ENCODE measurements at regions not wholly inside any gene's neighbourhood (a gene's known extent, or its start where the extent isn't known, plus 50 kb on each side); places are given as distances from the start of the nearest gene placed in this dataset.

DNA sequence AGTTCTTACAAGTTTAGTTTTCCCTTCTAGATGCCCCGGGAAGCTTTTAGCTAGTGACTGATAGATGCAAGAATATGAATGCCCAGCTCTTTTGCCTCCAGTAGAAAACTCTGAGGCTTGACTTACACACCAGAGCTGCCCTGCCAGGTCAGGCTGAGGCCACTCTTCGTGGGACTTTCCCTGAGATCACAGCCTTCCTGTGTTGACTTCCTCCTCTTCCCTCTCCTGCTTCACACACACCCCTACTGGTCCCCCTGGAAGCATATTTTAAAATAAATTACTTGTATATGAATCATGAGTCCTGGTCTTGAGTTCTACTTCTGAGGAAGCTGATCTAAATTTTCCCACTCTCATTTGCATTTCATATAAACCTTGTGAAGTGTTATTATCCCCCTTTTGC lies 413.7 kb downstream of the PDCD6IP start:
- TF ChIP-seq, protein P1, sequence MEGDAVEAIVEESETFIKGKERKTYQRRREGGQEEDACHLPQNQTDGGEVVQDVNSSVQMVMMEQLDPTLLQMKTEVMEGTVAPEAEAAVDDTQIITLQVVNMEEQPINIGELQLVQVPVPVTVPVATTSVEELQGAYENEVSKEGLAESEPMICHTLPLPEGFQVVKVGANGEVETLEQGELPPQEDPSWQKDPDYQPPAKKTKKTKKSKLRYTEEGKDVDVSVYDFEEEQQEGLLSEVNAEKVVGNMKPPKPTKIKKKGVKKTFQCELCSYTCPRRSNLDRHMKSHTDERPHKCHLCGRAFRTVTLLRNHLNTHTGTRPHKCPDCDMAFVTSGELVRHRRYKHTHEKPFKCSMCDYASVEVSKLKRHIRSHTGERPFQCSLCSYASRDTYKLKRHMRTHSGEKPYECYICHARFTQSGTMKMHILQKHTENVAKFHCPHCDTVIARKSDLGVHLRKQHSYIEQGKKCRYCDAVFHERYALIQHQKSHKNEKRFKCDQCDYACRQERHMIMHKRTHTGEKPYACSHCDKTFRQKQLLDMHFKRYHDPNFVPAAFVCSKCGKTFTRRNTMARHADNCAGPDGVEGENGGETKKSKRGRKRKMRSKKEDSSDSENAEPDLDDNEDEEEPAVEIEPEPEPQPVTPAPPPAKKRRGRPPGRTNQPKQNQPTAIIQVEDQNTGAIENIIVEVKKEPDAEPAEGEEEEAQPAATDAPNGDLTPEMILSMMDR (conservative IDR thresholded peaks at IDR 0.05; ENCODE audit: low read depth in 2 of 2) = no peak
- no peak for TF ChIP-seq EZH2phosphoT487 (IDR thresholded peaks at IDR 0.05; ENCODE audit: unreplicated experiment)
- TF ChIP-seq, protein P2, sequence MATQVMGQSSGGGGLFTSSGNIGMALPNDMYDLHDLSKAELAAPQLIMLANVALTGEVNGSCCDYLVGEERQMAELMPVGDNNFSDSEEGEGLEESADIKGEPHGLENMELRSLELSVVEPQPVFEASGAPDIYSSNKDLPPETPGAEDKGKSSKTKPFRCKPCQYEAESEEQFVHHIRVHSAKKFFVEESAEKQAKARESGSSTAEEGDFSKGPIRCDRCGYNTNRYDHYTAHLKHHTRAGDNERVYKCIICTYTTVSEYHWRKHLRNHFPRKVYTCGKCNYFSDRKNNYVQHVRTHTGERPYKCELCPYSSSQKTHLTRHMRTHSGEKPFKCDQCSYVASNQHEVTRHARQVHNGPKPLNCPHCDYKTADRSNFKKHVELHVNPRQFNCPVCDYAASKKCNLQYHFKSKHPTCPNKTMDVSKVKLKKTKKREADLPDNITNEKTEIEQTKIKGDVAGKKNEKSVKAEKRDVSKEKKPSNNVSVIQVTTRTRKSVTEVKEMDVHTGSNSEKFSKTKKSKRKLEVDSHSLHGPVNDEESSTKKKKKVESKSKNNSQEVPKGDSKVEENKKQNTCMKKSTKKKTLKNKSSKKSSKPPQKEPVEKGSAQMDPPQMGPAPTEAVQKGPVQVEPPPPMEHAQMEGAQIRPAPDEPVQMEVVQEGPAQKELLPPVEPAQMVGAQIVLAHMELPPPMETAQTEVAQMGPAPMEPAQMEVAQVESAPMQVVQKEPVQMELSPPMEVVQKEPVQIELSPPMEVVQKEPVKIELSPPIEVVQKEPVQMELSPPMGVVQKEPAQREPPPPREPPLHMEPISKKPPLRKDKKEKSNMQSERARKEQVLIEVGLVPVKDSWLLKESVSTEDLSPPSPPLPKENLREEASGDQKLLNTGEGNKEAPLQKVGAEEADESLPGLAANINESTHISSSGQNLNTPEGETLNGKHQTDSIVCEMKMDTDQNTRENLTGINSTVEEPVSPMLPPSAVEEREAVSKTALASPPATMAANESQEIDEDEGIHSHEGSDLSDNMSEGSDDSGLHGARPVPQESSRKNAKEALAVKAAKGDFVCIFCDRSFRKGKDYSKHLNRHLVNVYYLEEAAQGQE (IDR thresholded peaks at IDR 0.05; ENCODE audit: unreplicated experiment) = no peak
- TF ChIP-seq EZH2 (IDR thresholded peaks at IDR 0.05; ENCODE audit: low read depth, unreplicated experiment) = no peak
- TF ChIP-seq POLR2AphosphoS5 (IDR thresholded peaks at IDR 0.05; ENCODE audit: low read depth) = no peak
- TF ChIP-seq ZNF331 (CRISPR knock-in tag; IDR thresholded peaks at IDR 0.05; ENCODE audit: low read depth) = no peak
- no peak for TF ChIP-seq CREB1 (CRISPR knock-in tag; IDR thresholded peaks at IDR 0.05; ENCODE audit: low read depth)
- TF ChIP-seq, protein P3, sequence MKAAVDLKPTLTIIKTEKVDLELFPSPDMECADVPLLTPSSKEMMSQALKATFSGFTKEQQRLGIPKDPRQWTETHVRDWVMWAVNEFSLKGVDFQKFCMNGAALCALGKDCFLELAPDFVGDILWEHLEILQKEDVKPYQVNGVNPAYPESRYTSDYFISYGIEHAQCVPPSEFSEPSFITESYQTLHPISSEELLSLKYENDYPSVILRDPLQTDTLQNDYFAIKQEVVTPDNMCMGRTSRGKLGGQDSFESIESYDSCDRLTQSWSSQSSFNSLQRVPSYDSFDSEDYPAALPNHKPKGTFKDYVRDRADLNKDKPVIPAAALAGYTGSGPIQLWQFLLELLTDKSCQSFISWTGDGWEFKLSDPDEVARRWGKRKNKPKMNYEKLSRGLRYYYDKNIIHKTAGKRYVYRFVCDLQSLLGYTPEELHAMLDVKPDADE (IDR thresholded peaks at IDR 0.05) = no peak

Data from GM23338 (cell line).